ENCODE measurements at regions not wholly inside any gene's neighbourhood (a gene's known extent, or its start where the extent isn't known, plus 50 kb on each side); places are given as distances from the start of the nearest gene placed in this dataset.
"Not testable (repeated sequence)": the region's sequence is repeated elsewhere in the genome, so short reads cannot be mapped to it uniquely, and the experiment has no call there.

GRCh38 chrX:74251006-74251930 lies 52.7 kb upstream of the ZCCHC13 start:
- no peak for DNase-seq (ENCODE audit: low read depth)

- DNase-seq (ENCODE audit: low read depth), result no peak
These were observed 53.4 kb upstream of the ZCCHC13 start for GRCh38 chrX:74250574-74250973.

GRCh38 chrX:74249963-74250362 lies 54.0 kb upstream of the ZCCHC13 start:
- DNase-seq (ENCODE audit: low read depth), result no peak

- no peak for DNase-seq (ENCODE audit: low read depth)
These were observed 55.1 kb upstream of the ZCCHC13 start for GRCh38 chrX:74248889-74249288.

GRCh38 chrX:74246524-74246923 lies 57.5 kb upstream of the ZCCHC13 start:
- DNase-seq (ENCODE audit: low read depth), result no peak

GRCh38 chrX:74242484-74243138 lies 61.4 kb upstream of the ZCCHC13 start:
- no peak for DNase-seq (ENCODE audit: low read depth)

- DNase-seq (ENCODE audit: low read depth), result no peak
These were observed 61.9 kb upstream of the ZCCHC13 start for GRCh38 chrX:74242050-74242449.

- DNase-seq (ENCODE audit: low read depth), result no peak
These were observed 65.2 kb upstream of the ZCCHC13 start for GRCh38 chrX:74238771-74239170.

- DNase-seq (ENCODE audit: low read depth), result no peak
These were observed 69.2 kb upstream of the ZCCHC13 start for GRCh38 chrX:74234818-74235217.

- DNase-seq (ENCODE audit: low read depth), result no peak
These were observed 71.1 kb upstream of the ZCCHC13 start for GRCh38 chrX:74232859-74233258.

- no peak for DNase-seq (ENCODE audit: low read depth)
These were observed 72.4 kb upstream of the ZCCHC13 start for GRCh38 chrX:74231625-74232024.

- DNase-seq (ENCODE audit: low read depth), result no peak
These were observed 73.9 kb upstream of the ZCCHC13 start for GRCh38 chrX:74230094-74230493.

GRCh38 chrX:74225111-74225510 lies 78.9 kb upstream of the ZCCHC13 start:
- no peak for DNase-seq (ENCODE audit: low read depth)

GRCh38 chrX:74220277-74220676 lies 83.7 kb upstream of the ZCCHC13 start:
- DNase-seq (ENCODE audit: low read depth), result no peak

GRCh38 chrX:74218895-74219294 lies 85.1 kb upstream of the ZCCHC13 start:
- no peak for DNase-seq (ENCODE audit: low read depth)

GRCh38 chrX:74216421-74216820 lies 87.6 kb upstream of the ZCCHC13 start:
- DNase-seq (ENCODE audit: low read depth), result no peak

GRCh38 chrX:74211911-74212310 lies 92.1 kb upstream of the ZCCHC13 start:
- no peak for DNase-seq (ENCODE audit: low read depth)

GRCh38 chrX:74207539-74207938 lies 96.4 kb upstream of the ZCCHC13 start:
- DNase-seq (ENCODE audit: low read depth), result no peak

- no peak for DNase-seq (ENCODE audit: low read depth)
These were observed 108.4 kb upstream of the ZCCHC13 start for GRCh38 chrX:74195605-74196004.

GRCh38 chrX:74195120-74195519 lies 108.9 kb upstream of the ZCCHC13 start:
- no peak for DNase-seq (ENCODE audit: low read depth)

- DNase-seq (ENCODE audit: low read depth), result no peak
These were observed 116.8 kb upstream of the ZCCHC13 start for GRCh38 chrX:74187211-74187610.

- not testable (repeated sequence) for DNase-seq (ENCODE audit: low read depth)
These were observed 120.9 kb upstream of the ZCCHC13 start for GRCh38 chrX:74183047-74183446.

GRCh38 chrX:74181976-74182375 lies 122.0 kb upstream of the ZCCHC13 start:
- not testable (repeated sequence) for DNase-seq (ENCODE audit: low read depth)

All from activated T-cell treated with anti-CD3 and anti-CD28 coated beads for 1 hour (primary cell).